IPS-NIHi11 (cell line): ENCODE measurements at regions not wholly inside any gene's neighbourhood (a gene's known extent, or its start where the extent isn't known, plus 50 kb on each side); places are given as distances from the start of the nearest gene placed in this dataset.

Experiments
- DNase-seq: peaks from one replicate; pipeline ENCODE4 v3.0.0; 2012; ENCODE audit warnings: mixed read lengths, low spot score

GRCh38 chr3:76972624-76973296, 67.1 kb upstream of the ROBO2 start:
- no peak for DNase-seq

DNA sequence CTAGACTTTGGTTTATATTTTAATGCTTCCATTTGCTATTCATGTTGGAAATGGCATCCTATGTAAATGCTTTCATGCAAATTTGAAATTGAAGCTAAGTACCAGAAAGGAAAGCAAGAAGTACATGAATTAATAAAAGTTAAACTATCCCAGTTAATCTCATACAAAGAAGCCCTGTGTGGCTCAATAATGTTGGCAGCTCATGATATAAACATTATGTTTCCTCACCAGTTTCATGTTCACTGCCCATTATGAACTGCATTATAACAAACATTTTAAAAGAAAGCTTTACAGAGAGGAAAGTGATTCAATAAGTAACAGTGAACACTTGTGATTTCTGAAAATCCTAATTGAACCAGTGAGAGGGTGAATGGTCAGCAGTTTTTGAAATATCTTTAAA, 62.9 kb upstream of the ROBO2 start:
- DNase-seq: no peak

GRCh38 chr3:76985645-76986044, 54.3 kb upstream of the ROBO2 start:
- DNase-seq: no peak

- DNase-seq: no peak
Observed at GRCh38 chr3:76986876-76987474, 52.9 kb upstream of the ROBO2 start.
